Aorta (tissue), 5 donors: ENCODE measurements at regions not wholly inside any gene's neighbourhood (a gene's known extent, or its start where the extent isn't known, plus 50 kb on each side); places are given as distances from the start of the nearest gene placed in this dataset.
A peak's percentile ranks its signal among the peaks of the same experiment; 100 is the strongest.

Experiments used
- ATAC-seq: fragments of 200-7000 bp; cut with Tn5 transposase; one replicate; pipeline ENCODE4 v1.9.1; 2022; ENCODE audit warnings: moderate library complexity; ENCODE audit not compliant: low FRiP score
- DNase-seq, 2 donors: peaks; one replicate each; pipeline ENCODE4 v3.0.0-alpha.2; 2020
- H3K27ac ChIP-seq, 2 donors: one replicate each; pipeline ENCODE4 v1.5.1; 2013; ENCODE audit warnings: low read length in 2 of 2, mild to moderate bottlenecking in 2 of 2, moderate library complexity in 2 of 2, control low read depth in 1 of 2, inconsistent platforms in 1 of 2, low read depth in 1 of 2
- H3K27me3 ChIP-seq, 2 donors: one replicate each; pipeline ENCODE4 v1.6.1; 2013; ENCODE audit warnings: control low read depth in 1 of 2, low read length in 1 of 2, mild to moderate bottlenecking in 1 of 2, moderate library complexity in 1 of 2; ENCODE audit not compliant: insufficient read depth in 2 of 2, control insufficient read depth in 1 of 2
- H3K36me3 ChIP-seq, 2 donors: one replicate each; pipeline ENCODE4 v1.6.1; 2013; ENCODE audit warnings: control low read depth in 1 of 2, low read length in 1 of 2, mild to moderate bottlenecking in 1 of 2; ENCODE audit not compliant: insufficient read depth in 2 of 2, control insufficient read depth in 1 of 2
- H3K4me1 ChIP-seq, 2 donors: one replicate each; pipeline ENCODE4 v1.6.1; 2013; ENCODE audit warnings: low read length in 2 of 2, control low read depth in 1 of 2, mild to moderate bottlenecking in 1 of 2, moderate library complexity in 1 of 2; ENCODE audit not compliant: insufficient read depth in 2 of 2, control insufficient read depth in 1 of 2
- H3K4me3 ChIP-seq, 2 donors: one replicate each; pipeline ENCODE4 v1.5.1; 2013; ENCODE audit warnings: low read length in 2 of 2, control low read depth in 1 of 2, mild to moderate bottlenecking in 1 of 2
- H3K9me3 ChIP-seq: one replicate; pipeline ENCODE4 v1.6.1; 2013; ENCODE audit warnings: mild to moderate bottlenecking, low read length; ENCODE audit not compliant: control insufficient read depth
- WGBS, 2 donors: extraction: QIAGEN DNeasy Blood & Tissue Kit; methylation state at CpG; one replicate each; pipeline ENCODE4 v1.1.7; 2013; 5-methylcytosine and 5-hydroxymethylcytosine counted together
- intact Hi-C, 2 donors: fragments of 100-400 bp; cut with DNase I; formaldehyde crosslinking; loops; one replicate each; pipeline versions ENCODE4 v1.14.2 to v1.15.0; 2022
- donor health status: healthy with polysubstance abuse.
- donor health status: Bipolar disorder and iron deficiency.
- donor health status: DM: no; HTN: no; CAD: no.
- donor health status: DM: no; HTN: no; CAD: no.
- donor health status: DM: yes; HTN: yes; CAD: no.

GRCh38 chr9:134219646-134220060 is 55.3 kb upstream of the RNU6ATAC start:
- intact Hi-C loops: no loop called here
- no peaks in the 10 kb centered on the region for H3K4me1 ChIP-seq
- peak; percentile 30 to 51 for DNase-seq
- no peaks in the 10 kb centered on the region for H3K9me3 ChIP-seq
- no peak overlapping the region for H3K27ac ChIP-seq
- no peak overlapping the region for H3K4me3 ChIP-seq
- no peaks in the 10 kb centered on the region for H3K27me3 ChIP-seq
- 80 to 88% methylated on average over 24 of the region's 24 CpGs for WGBS, 2 donors
- H3K36me3 ChIP-seq: no peaks in the 10 kb centered on the region
- ATAC-seq: no peak

GRCh38 chr9:134220311-134220710 is 55.9 kb upstream of the RNU6ATAC start:
- intact Hi-C loops: no loop called here
- ATAC-seq: no peak
- Histone ChIP-seq H3K27me3 (no peaks in the 10 kb centered on the region), H3K36me3 (no peaks in the 10 kb centered on the region), H3K9me3 (no peaks in the 10 kb centered on the region), H3K4me1 (no peaks in the 10 kb centered on the region), H3K4me3 (no peak overlapping the region), H3K27ac (no peak overlapping the region)
- peak; percentile 9 to 51 for DNase-seq
- WGBS, 2 donors: 81 to 90% methylated on average over 13 of the region's 13 CpGs

- ATAC-seq: no peak
- Histone ChIP-seq H3K9me3 (no peaks in the 10 kb centered on the region), H3K4me3 (no peak overlapping the region), H3K27me3 (no peaks in the 10 kb centered on the region), H3K4me1 (no peaks in the 10 kb centered on the region), H3K27ac (no peak overlapping the region), H3K36me3 (no peaks in the 10 kb centered on the region)
- 92 to 94% methylated on average over 22 to 23 of the region's 23 CpGs for WGBS, 2 donors
- intact Hi-C loops: no loop called here
- DNase-seq: peak; percentile 34 to 44
Measured at GRCh38 chr9:134221273-134222017, 57.1 kb upstream of the RNU6ATAC start.

GRCh38 chr9:134222018-134222573 is 57.7 kb upstream of the RNU6ATAC start:
- no peaks in the 10 kb centered on the region for H3K27me3 ChIP-seq
- peak; percentile 44 to 59 for DNase-seq
- 65 to 69% methylated on average over 12 of the region's 12 CpGs for WGBS, 2 donors

GRCh38 chr9:134223091-134223490 is 58.7 kb upstream of the RNU6ATAC start:
- H3K9me3 ChIP-seq: no peaks in the 10 kb centered on the region
- DNase-seq: peak; percentile 15 to 37
- H3K27me3 ChIP-seq: no peaks in the 10 kb centered on the region
- H3K27ac ChIP-seq: no peak overlapping the region
- intact Hi-C loops: no loop called here
- WGBS, 2 donors: 84 to 89% methylated on average over 11 of the region's 11 CpGs
- no peaks in the 10 kb centered on the region for H3K36me3 ChIP-seq
- no peaks in the 10 kb centered on the region for H3K4me1 ChIP-seq
- H3K4me3 ChIP-seq: no peak overlapping the region
- ATAC-seq: no peak

More at GRCh38 chr9:134222018-134222573, 57.7 kb upstream of the RNU6ATAC start:
- H3K4me3 ChIP-seq: no peak overlapping the region
- no peaks in the 10 kb centered on the region for H3K9me3 ChIP-seq
- H3K4me1 ChIP-seq: no peaks in the 10 kb centered on the region
- intact Hi-C loops: no loop called here
- no peak overlapping the region for H3K27ac ChIP-seq
- ATAC-seq: no peak
- no peaks in the 10 kb centered on the region for H3K36me3 ChIP-seq

GRCh38 chr9:134223591-134224122 is 59.3 kb upstream of the RNU6ATAC start:
- intact Hi-C loops: no loop called here
- H3K27me3 ChIP-seq: no peaks in the 10 kb centered on the region
- ATAC-seq (no peak), DNase-seq (peak; percentile 24 to 51)
- no peak overlapping the region for H3K4me3 ChIP-seq
- 90 to 91% methylated on average over 15 of the region's 15 CpGs for WGBS, 2 donors
- H3K9me3 ChIP-seq: no peaks in the 10 kb centered on the region
- H3K27ac ChIP-seq: no peak overlapping the region
- H3K36me3 ChIP-seq: no peaks in the 10 kb centered on the region
- no peaks in the 10 kb centered on the region for H3K4me1 ChIP-seq

GRCh38 chr9:134224127-134224526 is 59.8 kb upstream of the RNU6ATAC start:
- DNase-seq (no peak), ATAC-seq (no peak)
- Histone ChIP-seq H3K4me3 (no peak overlapping the region), H3K36me3 (no peaks in the 10 kb centered on the region), H3K9me3 (no peaks in the 10 kb centered on the region), H3K27me3 (no peaks in the 10 kb centered on the region), H3K27ac (no peak overlapping the region), H3K4me1 (no peaks in the 10 kb centered on the region)
- WGBS, 2 donors: 90 to 92% methylated on average over 9 of the region's 9 CpGs
- intact Hi-C loops: no loop called here

- Histone ChIP-seq H3K9me3 (no peaks in the 10 kb centered on the region), H3K4me3 (no peak overlapping the region), H3K27ac (no peak overlapping the region), H3K36me3 (no peaks in the 10 kb centered on the region), H3K27me3 (no peaks in the 10 kb centered on the region), H3K4me1 (no peaks in the 10 kb centered on the region)
- no peak for ATAC-seq
- intact Hi-C loops: no loop called here
- peak; percentile 27 to 55 for DNase-seq
- 88 to 94% methylated on average over 9 of the region's 9 CpGs for WGBS, 2 donors
Measured at GRCh38 chr9:134224567-134225093, 60.3 kb upstream of the RNU6ATAC start.

GRCh38 chr9:134225186-134225585 is 60.8 kb upstream of the RNU6ATAC start:
- 84 to 97% methylated on average over 8 of the region's 8 CpGs for WGBS, 2 donors
- Histone ChIP-seq H3K27me3 (no peaks in the 10 kb centered on the region), H3K27ac (no peak overlapping the region), H3K9me3 (no peaks in the 10 kb centered on the region), H3K4me1 (no peaks in the 10 kb centered on the region), H3K36me3 (no peaks in the 10 kb centered on the region), H3K4me3 (no peak overlapping the region)
- ATAC-seq (no peak), DNase-seq (peak; percentile 22 to 53)
- intact Hi-C loops: no loop called here
